NT2/D1 (cell line): ENCODE measurements at regions not wholly inside any gene's neighbourhood (a gene's known extent, or its start where the extent isn't known, plus 50 kb on each side); places are given as distances from the start of the nearest gene placed in this dataset.

ENCODE experiments used
- DNase-seq: peaks from one replicate; pipeline ENCODE4 v3.0.0-alpha.2; 2011; ENCODE audit warnings: low read depth, low spot score
- H3K27me3 ChIP-seq: 2 replicates; pipeline ENCODE4 v1.6.0; 2011; ENCODE audit warnings: mild to moderate bottlenecking; ENCODE audit not compliant: insufficient read length, insufficient read depth
- H3K36me3 ChIP-seq: 2 replicates; pipeline ENCODE4 v1.6.1; 2011; ENCODE audit warnings: mild to moderate bottlenecking, low read length, mixed read lengths; ENCODE audit not compliant: insufficient read depth, insufficient read length
- H3K4me1 ChIP-seq: 2 replicates; pipeline ENCODE4 v1.5.1; 2011; ENCODE audit not compliant: insufficient read depth, insufficient read length
- H3K4me3 ChIP-seq: 2 replicates; pipeline ENCODE4 v1.5.1; 2011; ENCODE audit warnings: low read depth; ENCODE audit not compliant: insufficient read length
- H3K9ac ChIP-seq: 2 replicates; pipeline ENCODE4 v1.6.0; 2011; ENCODE audit warnings: low read depth; ENCODE audit not compliant: insufficient read length
- H3K9me3 ChIP-seq: 2 replicates; pipeline ENCODE4 v1.5.1; 2011; ENCODE audit warnings: mild to moderate bottlenecking, low read length; ENCODE audit not compliant: insufficient read depth
- SUZ12 ChIP-seq: IDR thresholded peaks from 2 replicates; pipeline ENCODE4 v1.6.1; 2011; ENCODE audit not compliant: insufficient read length, insufficient read depth; ENCODE audit errors: extremely low read depth
- YY1 ChIP-seq: IDR thresholded peaks from 2 replicates; pipeline ENCODE4 v1.6.1; 2011; ENCODE audit not compliant: insufficient read length, insufficient read depth
- ZNF274 ChIP-seq: IDR thresholded peaks from 2 replicates; pipeline ENCODE4 v1.6.1; 2011; ENCODE audit warnings: mild to moderate bottlenecking, low read depth, low read length

DNA sequence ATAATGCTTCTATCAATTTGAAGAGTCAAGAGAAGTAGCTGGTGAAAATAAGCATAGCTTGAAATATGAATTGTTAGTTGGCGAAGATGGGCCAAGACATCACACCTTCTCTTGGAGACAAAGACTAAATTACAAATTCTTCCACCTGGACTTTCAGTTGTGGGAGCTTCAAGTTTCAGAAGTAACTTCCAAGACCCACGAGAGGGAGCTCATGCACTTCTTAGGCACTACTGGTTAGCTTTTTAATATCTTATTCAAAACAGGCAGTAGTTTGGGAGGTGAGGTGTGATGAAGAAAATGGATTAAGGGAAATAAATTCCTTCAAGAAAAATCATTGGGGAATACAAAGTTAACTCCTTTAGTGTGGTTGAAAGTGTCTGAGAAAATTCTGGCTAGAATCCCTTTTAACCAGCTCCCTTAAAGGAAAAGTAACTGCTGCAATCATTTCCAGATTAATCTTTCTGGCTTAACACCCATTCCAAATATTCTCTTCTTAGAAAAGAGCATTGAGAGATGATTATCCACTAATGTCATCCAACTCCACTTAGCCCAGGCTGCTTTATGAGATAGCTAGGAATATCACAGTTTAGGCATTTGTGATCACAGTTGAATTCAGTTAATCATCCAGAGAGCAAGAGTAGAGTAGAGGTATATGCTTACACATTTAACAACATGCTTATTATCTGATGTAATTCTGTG, 139.5 kb upstream of the DMRTA1 start:
- H3K4me1 ChIP-seq, result no peaks in the 10 kb centered on the region
- H3K9me3 ChIP-seq, result no peaks in the 10 kb centered on the region
- TF ChIP-seq SUZ12, result no peak
- TF ChIP-seq YY1, result no peak
- no peaks in the 10 kb centered on the region for H3K27me3 ChIP-seq
- H3K4me3 ChIP-seq, result no peak overlapping the region
- H3K9ac ChIP-seq, result no peak overlapping the region
- H3K36me3 ChIP-seq, result no peaks in the 10 kb centered on the region
- peak; percentile 61 for DNase-seq

DNA sequence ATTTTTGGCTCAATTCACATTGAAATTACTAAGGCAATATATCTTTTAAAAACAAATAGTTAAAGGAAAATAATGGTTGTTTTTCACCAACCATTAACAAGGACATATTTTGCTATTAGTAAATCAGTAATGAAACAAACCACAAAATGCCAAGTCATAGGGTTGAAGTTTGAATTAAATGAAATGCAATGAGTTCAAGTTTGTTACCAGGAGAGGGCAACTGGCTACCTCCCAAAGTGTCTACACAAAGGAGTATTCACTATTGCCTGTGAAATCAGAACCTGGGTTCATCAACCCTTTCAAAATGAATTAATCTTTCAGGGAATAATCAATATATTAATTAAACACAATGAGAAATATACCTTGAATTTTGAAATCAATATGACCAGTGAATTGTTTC, 138.4 kb upstream of the DMRTA1 start:
- no peak for DNase-seq
- H3K36me3 ChIP-seq, result no peaks in the 10 kb centered on the region
- no peaks in the 10 kb centered on the region for H3K27me3 ChIP-seq
- H3K4me1 ChIP-seq, result no peaks in the 10 kb centered on the region
- no peak overlapping the region for H3K4me3 ChIP-seq
- H3K9ac ChIP-seq, result no peak overlapping the region
- no peaks in the 10 kb centered on the region for H3K9me3 ChIP-seq
- TF ChIP-seq SUZ12 (no peak), ZNF274 (no peak), YY1 (no peak)

DNA sequence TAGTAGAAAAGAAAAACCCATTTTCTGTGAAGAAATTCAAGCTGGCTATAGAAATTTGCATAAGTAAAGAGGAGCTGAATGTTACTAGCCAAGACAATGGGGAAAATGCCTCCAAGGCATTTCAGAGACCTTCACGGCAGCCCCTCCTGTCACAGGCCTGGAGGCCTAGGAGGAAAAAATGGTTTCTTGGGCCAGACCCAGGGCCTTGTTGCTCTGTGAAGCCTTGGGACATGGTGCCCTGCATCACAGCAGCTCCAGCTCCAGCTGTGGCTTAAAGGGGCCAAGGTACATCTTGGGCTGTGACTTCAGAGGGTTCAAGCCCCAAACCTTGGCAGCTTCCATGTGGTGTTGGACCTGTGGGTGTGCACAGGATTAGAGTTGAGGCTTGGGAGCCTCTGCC, 130.0 kb upstream of the DMRTA1 start:
- H3K27me3 ChIP-seq, result no peaks in the 10 kb centered on the region
- peaks cover 31% of the 10 kb centered on the region for H3K9me3 ChIP-seq
- no peak overlapping the region for H3K4me3 ChIP-seq
- H3K4me1 ChIP-seq, result no peaks in the 10 kb centered on the region
- TF ChIP-seq ZNF274 (no peak), YY1 (no peak), SUZ12 (no peak)
- no peak for DNase-seq
- H3K36me3 ChIP-seq, result no peaks in the 10 kb centered on the region
- H3K9ac ChIP-seq, result no peak overlapping the region

DNA sequence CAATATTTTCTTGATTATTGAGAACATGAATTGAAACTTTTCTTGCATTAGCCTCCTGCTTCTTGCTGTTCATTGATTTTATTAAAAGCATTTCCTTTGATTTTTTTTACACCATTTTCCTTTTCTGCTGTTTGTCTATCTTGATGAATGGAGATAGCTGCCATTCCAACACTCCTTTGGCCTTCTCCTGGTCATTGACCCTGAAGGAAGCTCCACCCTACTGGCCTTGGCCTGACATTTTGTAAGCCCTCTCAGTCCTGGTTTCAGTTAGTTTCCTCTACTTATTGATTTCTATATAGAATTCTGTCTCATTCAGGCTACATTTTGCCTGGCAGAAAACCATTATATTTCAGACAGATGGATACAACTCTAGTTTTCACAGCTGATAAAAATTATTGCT, 115.1 kb upstream of the DMRTA1 start:
- TF ChIP-seq ZNF274 (no peak), SUZ12 (no peak), YY1 (no peak)
- DNase-seq, result no peak
- Histone ChIP-seq H3K4me3 (no peak overlapping the region), H3K9ac (no peak overlapping the region), H3K36me3 (no peaks in the 10 kb centered on the region), H3K9me3 (no peaks in the 10 kb centered on the region), H3K4me1 (no peaks in the 10 kb centered on the region), H3K27me3 (no peaks in the 10 kb centered on the region)

DNA sequence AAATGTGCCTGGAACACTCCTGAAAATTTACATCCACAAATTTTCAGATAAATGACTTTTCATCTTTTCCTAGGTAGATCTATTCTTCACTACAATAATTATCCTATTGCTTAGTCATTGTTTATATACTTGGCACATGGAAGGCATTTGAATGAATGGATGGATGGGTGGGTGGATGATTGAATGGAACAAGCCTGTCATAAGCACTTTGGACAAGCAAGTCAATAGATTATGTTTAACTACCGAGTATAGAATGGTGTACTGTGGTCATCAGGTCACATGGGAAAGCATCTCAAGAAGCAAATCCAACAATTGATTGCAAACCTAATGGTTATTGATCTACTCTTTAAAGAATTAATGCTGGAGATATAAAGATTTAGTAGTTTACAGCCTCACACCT, 114.4 kb upstream of the DMRTA1 start:
- H3K9ac ChIP-seq, result no peak overlapping the region
- DNase-seq, result no peak
- no peaks in the 10 kb centered on the region for H3K9me3 ChIP-seq
- TF ChIP-seq SUZ12 (no peak), YY1 (no peak), ZNF274 (no peak)
- no peaks in the 10 kb centered on the region for H3K27me3 ChIP-seq
- no peak overlapping the region for H3K4me3 ChIP-seq
- H3K4me1 ChIP-seq, result no peaks in the 10 kb centered on the region
- H3K36me3 ChIP-seq, result no peaks in the 10 kb centered on the region

DNA sequence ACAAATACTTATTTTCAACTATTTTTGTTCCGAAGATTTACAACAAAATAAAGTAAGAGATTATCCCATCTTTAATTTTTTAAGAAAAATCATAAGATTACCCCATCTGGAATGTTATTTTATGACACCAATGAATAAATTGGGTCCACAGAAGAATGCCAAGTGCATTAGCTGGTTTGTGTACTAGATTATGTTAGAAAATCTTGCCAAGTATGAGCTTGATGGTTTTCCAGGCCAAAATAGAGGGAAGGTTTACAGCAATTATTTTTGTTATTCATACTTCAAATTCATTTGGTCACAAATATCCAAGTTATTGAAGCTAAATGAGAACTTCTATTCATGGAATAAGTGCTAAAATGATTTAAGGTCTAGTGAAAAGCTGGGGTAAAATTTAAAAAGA, 109.4 kb upstream of the DMRTA1 start:
- H3K4me1 ChIP-seq, result no peaks in the 10 kb centered on the region
- no peak for TF ChIP-seq SUZ12
- no peak for TF ChIP-seq YY1
- DNase-seq, result no peak
- H3K4me3 ChIP-seq, result no peak overlapping the region
- H3K36me3 ChIP-seq, result no peaks in the 10 kb centered on the region
- H3K27me3 ChIP-seq, result no peaks in the 10 kb centered on the region
- no peaks in the 10 kb centered on the region for H3K9me3 ChIP-seq
- no peak overlapping the region for H3K9ac ChIP-seq

DNA sequence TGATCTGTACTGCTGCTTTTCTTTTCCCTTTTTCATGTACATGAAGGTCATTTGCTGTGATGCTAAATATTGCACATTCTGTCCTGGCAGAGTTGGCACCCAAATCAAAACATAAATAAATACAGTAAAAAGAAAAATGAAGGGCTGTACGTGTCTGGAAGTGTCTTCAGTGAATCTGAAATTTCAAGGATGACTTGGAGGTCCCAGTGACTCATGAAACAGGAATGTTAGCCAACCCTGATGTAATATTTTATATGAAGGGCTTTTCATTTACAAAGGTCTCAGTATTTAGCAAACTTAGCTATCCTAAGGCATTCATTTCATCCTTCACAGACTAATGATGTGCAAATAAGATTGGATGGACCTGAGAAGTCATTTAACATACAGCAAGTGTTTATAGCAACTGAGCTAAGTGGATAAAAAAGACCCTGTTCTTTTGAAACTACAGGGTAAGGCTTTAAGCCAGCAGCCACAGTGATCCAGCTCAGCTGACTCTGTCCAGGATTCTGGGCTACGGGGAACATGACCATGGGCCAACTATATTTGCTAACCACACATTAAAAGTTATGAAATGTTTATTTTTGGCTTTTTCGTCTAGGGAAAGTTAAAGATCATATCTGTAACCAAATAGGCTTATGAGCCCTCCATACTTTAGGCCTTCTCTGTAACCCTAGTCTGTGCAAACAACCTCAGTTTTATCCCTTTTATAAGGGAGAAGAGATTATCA, 104.0 kb upstream of the DMRTA1 start:
- no peaks in the 10 kb centered on the region for H3K36me3 ChIP-seq
- H3K9me3 ChIP-seq, result no peaks in the 10 kb centered on the region
- DNase-seq, result no peak
- H3K4me3 ChIP-seq, result no peak overlapping the region
- TF ChIP-seq ZNF274, result no peak
- TF ChIP-seq YY1, result no peak
- no peak for TF ChIP-seq SUZ12
- no peaks in the 10 kb centered on the region for H3K27me3 ChIP-seq
- no peak overlapping the region for H3K9ac ChIP-seq
- no peaks in the 10 kb centered on the region for H3K4me1 ChIP-seq
